Esophagus squamous epithelium (tissue), 5 donors: ENCODE measurements at regions not wholly inside any gene's neighbourhood (a gene's known extent, or its start where the extent isn't known, plus 50 kb on each side); places are given as distances from the start of the nearest gene placed in this dataset.
"Not testable (repeated sequence)": the region's sequence is repeated elsewhere in the genome, so short reads cannot be mapped to it uniquely, and the experiment has no call there.

Experiments used
- DNase-seq: peaks from one replicate; lab custom pipeline; 2025; lab: John Stamatoyannopoulos, UW
- H3K27ac ChIP-seq, 4 donors: fragments of 200-600 bp; sonication (generic); one replicate each; pipeline ENCODE4 v1.5.1; 2016 to 2019; ENCODE audit warnings: mild to moderate bottlenecking in 1 of 4
- H3K27me3 ChIP-seq, 4 donors: fragments of 200-600 bp; sonication (generic); 1 replicate in 3 of 4; 2 replicates in 1 of 4; pipeline versions ENCODE4 v1.5.1 to v1.6.0; 2017 to 2021; ENCODE audit warnings: antibody characterized with exemption in 1 of 4
- H3K36me3 ChIP-seq, 3 donors: fragments of 200-600 bp; sonication (generic); one replicate each; pipeline ENCODE4 v1.5.1; 2016 to 2019
- H3K4me1 ChIP-seq, 3 donors: fragments of 200-600 bp; sonication (generic); one replicate each; pipeline ENCODE4 v1.5.1; 2017 to 2019
- H3K4me3 ChIP-seq, 4 donors: fragments of 200-600 bp; sonication (generic); 1 replicate in 3 of 4; 2 replicates in 1 of 4; pipeline ENCODE4 v1.5.1; 2016 to 2019; ENCODE audit warnings: mild to moderate bottlenecking in 2 of 4, moderate library complexity in 1 of 4
- H3K9me3 ChIP-seq, 3 donors: fragments of 200-600 bp; sonication (generic); one replicate each; pipeline ENCODE4 v1.5.1; 2016 to 2019
- CTCF ChIP-seq, 6 experiments: fragments of 450-650 bp in 4 of 6; fragments of 200-600 bp in 2 of 6; sonication (generic) in 2 of 6; IDR thresholded peaks; one replicate each; pipeline ENCODE4 v1.5.1; 2016 to 2019; ENCODE audit warnings: antibody characterized with exemption in 6 of 6, mild to moderate bottlenecking in 4 of 6, moderate library complexity in 4 of 6
- POLR2A ChIP-seq, 4 donors: fragments of 450-650 bp; IDR thresholded peaks; one replicate each; pipeline ENCODE4 v1.6.1; 2017; ENCODE audit warnings: antibody characterized with exemption in 4 of 4, mild to moderate bottlenecking in 4 of 4, moderate library complexity in 3 of 4
- WGBS, 2 donors: methylation state at CpG; one replicate each; pipeline ENCODE4 v1.1.5; 2018; 5-methylcytosine and 5-hydroxymethylcytosine counted together
- intact Hi-C: fragments of 100-400 bp; cut with DNase I; formaldehyde crosslinking; loops from one replicate; pipeline ENCODE4 v1.15.0; 2022
- donor health status: DM: yes; HTN: yes; CAD: no.

- intact Hi-C loops = no loop called here
Observed at GRCh38 chr7:118863966-118864365, 639.5 kb downstream of the ANKRD7 start.

GRCh38 chr7:118867860-118868259 is 643.4 kb downstream of the ANKRD7 start:
- TF ChIP-seq CTCF (IDR thresholded peaks at IDR 0.05) = no peak
- TF ChIP-seq POLR2A (IDR thresholded peaks at IDR 0.05) = no peak
- Histone ChIP-seq H3K36me3 (no peaks in the 10 kb centered on the region), H3K4me3 (no peak overlapping the region), H3K4me1 (peaks cover 0 to 9% (median 0%) of the 10 kb centered on the region in 3 donors), H3K9me3 (no peaks in the 10 kb centered on the region), H3K27ac (no peak overlapping the region), H3K27me3 (no peaks in the 10 kb centered on the region)
- WGBS, 2 donors = 42 to 52% methylated on average over 3 of the region's 3 CpGs
- intact Hi-C loops = no loop called here
- no peak for DNase-seq

More at GRCh38 chr7:118863966-118864365, 639.5 kb downstream of the ANKRD7 start:
- TF ChIP-seq CTCF (IDR thresholded peaks at IDR 0.05) (no peak), POLR2A (IDR thresholded peaks at IDR 0.05) (no peak)
- 51 to 54% methylated on average over 2 of the region's 2 CpGs for WGBS, 2 donors
- Histone ChIP-seq H3K4me3 (no peak overlapping the region), H3K9me3 (no peaks in the 10 kb centered on the region), H3K27ac (no peak overlapping the region), H3K4me1 (no peaks in the 10 kb centered on the region), H3K36me3 (no peaks in the 10 kb centered on the region), H3K27me3 (no peaks in the 10 kb centered on the region)
- no peak for DNase-seq

GRCh38 chr7:118869141-118869540 is 644.6 kb downstream of the ANKRD7 start:
- intact Hi-C loops, DNase-seq: not testable (repeated sequence)
- 63 to 75% methylated on average over 2 of the region's 2 CpGs for WGBS, 2 donors

GRCh38 chr7:118870187-118870586 is 645.7 kb downstream of the ANKRD7 start:
- no peak for TF ChIP-seq POLR2A (IDR thresholded peaks at IDR 0.05)
- TF ChIP-seq CTCF (IDR thresholded peaks at IDR 0.05) = peak in 1 of 6 experiments; percentile 27
- Histone ChIP-seq H3K4me1 (peaks cover 0 to 11% (median 0%) of the 10 kb centered on the region in 3 donors), H3K36me3 (no peaks in the 10 kb centered on the region), H3K27ac (no peak overlapping the region), H3K9me3 (no peaks in the 10 kb centered on the region), H3K4me3 (no peak overlapping the region), H3K27me3 (no peaks in the 10 kb centered on the region)
- DNase-seq = no peak
- WGBS, 2 donors = 78 to 87% methylated on average over 4 of the region's 4 CpGs
- intact Hi-C loops = no loop called here

More at GRCh38 chr7:118869141-118869540, 644.6 kb downstream of the ANKRD7 start:
- H3K27ac ChIP-seq, H3K4me3 ChIP-seq, H3K27me3 ChIP-seq, H3K36me3 ChIP-seq, H3K9me3 ChIP-seq: not testable (repeated sequence)
- peaks cover 0 to 11% (median 0%) of the 10 kb centered on the region in 3 donors for H3K4me1 ChIP-seq

- H3K27me3 ChIP-seq = no peaks in the 10 kb centered on the region
- no peak overlapping the region for H3K4me3 ChIP-seq
- H3K27ac ChIP-seq = no peak overlapping the region
- WGBS, 2 donors = 32 to 41% methylated on average over 3 of the region's 3 CpGs
- H3K36me3 ChIP-seq = no peaks in the 10 kb centered on the region
- TF ChIP-seq POLR2A (IDR thresholded peaks at IDR 0.05) (no peak), CTCF (IDR thresholded peaks at IDR 0.05) (no peak)
- no peaks in the 10 kb centered on the region for H3K9me3 ChIP-seq
- no peak for DNase-seq
- H3K4me1 ChIP-seq = peaks cover 0 to 11% (median 0%) of the 10 kb centered on the region in 3 donors
- intact Hi-C loops = no loop called here
Observed at GRCh38 chr7:118872568-118872967, 648.1 kb downstream of the ANKRD7 start.

GRCh38 chr7:118877187-118877586 is 652.7 kb downstream of the ANKRD7 start:
- Histone ChIP-seq H3K36me3 (no peaks in the 10 kb centered on the region), H3K4me3 (no peak overlapping the region), H3K27me3 (no peaks in the 10 kb centered on the region), H3K4me1 (peaks cover 0 to 9% (median 0%) of the 10 kb centered on the region in 3 donors), H3K27ac (no peak overlapping the region), H3K9me3 (no peaks in the 10 kb centered on the region)
- DNase-seq = no peak
- intact Hi-C loops = no loop called here
- TF ChIP-seq CTCF (IDR thresholded peaks at IDR 0.05) = no peak
- TF ChIP-seq POLR2A (IDR thresholded peaks at IDR 0.05) = no peak
- WGBS, 2 donors = 80 to 82% methylated on average over 2 of the region's 2 CpGs
